ENCODE measurements at regions not wholly inside any gene's neighbourhood (a gene's known extent, or its start where the extent isn't known, plus 50 kb on each side); places are given as distances from the start of the nearest gene placed in this dataset.

- TF ChIP-seq CTCF (IDR thresholded peaks at IDR 0.05; ENCODE audit: insufficient read depth, low read length, poor library complexity, severe bottlenecking) (no peak), EZH2phosphoT487 (conservative IDR thresholded peaks at IDR 0.05; ENCODE audit: low read length) (no peak)
Measured at GRCh38 chr13:40502236-40502635, 164.2 kb downstream of the FOXO1 start.

Data from SU-DHL-6 (cell line).